GM23248 (cell line): ENCODE measurements at regions not wholly inside any gene's neighbourhood (a gene's known extent, or its start where the extent isn't known, plus 50 kb on each side); places are given as distances from the start of the nearest gene placed in this dataset.

ENCODE experiments used
- EZH2 ChIP-seq: fragments of 200-600 bp; sonication (generic); IDR thresholded peaks from 2 replicates; pipeline ENCODE4 v1.6.1; 2018; ENCODE audit warnings: antibody characterized with exemption, mild to moderate bottlenecking; ENCODE audit not compliant: insufficient read depth, poor library complexity, severe bottlenecking
- EZH2phosphoT487 ChIP-seq: fragments of 200-600 bp; sonication (generic); IDR thresholded peaks from 2 replicates; pipeline ENCODE4 v1.6.1; 2018; ENCODE audit warnings: antibody characterized with exemption, moderate library complexity, mild to moderate bottlenecking, low read depth; ENCODE audit not compliant: insufficient read depth

GRCh38 chr5:85614489-85614888 lies 1003.3 kb upstream of the COX7C start:
- TF ChIP-seq EZH2 (no peak), EZH2phosphoT487 (no peak)
